AML-193 (cell line): ENCODE measurements at regions not wholly inside any gene's neighbourhood (a gene's known extent, or its start where the extent isn't known, plus 50 kb on each side); places are given as distances from the start of the nearest gene placed in this dataset.
A peak's percentile ranks its signal among the peaks of the same experiment; 100 is the strongest.
"Not testable (repeated sequence)": the region's sequence is repeated elsewhere in the genome, so short reads cannot be mapped to it uniquely, and the experiment has no call there.

Experiments
- DNase-seq, 2 experiments: peaks; one replicate each; lab custom pipeline; 2025; lab: John Stamatoyannopoulos, UW

- no peak for DNase-seq
Observed at GRCh38 chr3:19825193-19825592, 108.8 kb downstream of the EFHB start.

GRCh38 chr3:19822805-19823204, 111.2 kb downstream of the EFHB start:
- DNase-seq: no peak

GRCh38 chr3:19816631-19817030, 117.4 kb downstream of the EFHB start:
- DNase-seq: peak; percentile 5 to 12

- no peak for DNase-seq
Observed at GRCh38 chr3:19815805-19816204, 118.2 kb downstream of the EFHB start.

GRCh38 chr3:19813743-19814142, 120.3 kb downstream of the EFHB start:
- not testable (repeated sequence) for DNase-seq

- DNase-seq: peak; percentile 37 to 48
Observed at GRCh38 chr3:19811689-19812088, 122.3 kb downstream of the EFHB start.

- no peak for DNase-seq
Observed at GRCh38 chr3:19808834-19809233, 125.2 kb downstream of the EFHB start.

- no peak for DNase-seq
Observed at GRCh38 chr3:19799887-19800286, 134.1 kb downstream of the EFHB start.

- DNase-seq: no peak
Observed at GRCh38 chr3:19799115-19799514, 134.9 kb downstream of the EFHB start.

GRCh38 chr3:19798324-19798723, 135.7 kb downstream of the EFHB start:
- DNase-seq: no peak

GRCh38 chr3:19792388-19792787, 141.6 kb downstream of the EFHB start:
- DNase-seq: no peak

GRCh38 chr3:19775765-19776164, 158.3 kb downstream of the EFHB start:
- no peak for DNase-seq

GRCh38 chr3:19769694-19770093, 164.3 kb downstream of the EFHB start:
- no peak for DNase-seq

GRCh38 chr3:19765954-19766353, 168.1 kb downstream of the EFHB start:
- DNase-seq: no peak

GRCh38 chr3:19757773-19758172, 176.2 kb downstream of the EFHB start:
- DNase-seq: no peak

GRCh38 chr3:19749448-19750017, 184.5 kb downstream of the EFHB start:
- no peak for DNase-seq

- no peak for DNase-seq
Observed at GRCh38 chr3:19748782-19749447, 185.1 kb downstream of the EFHB start.

- no peak for DNase-seq
Observed at GRCh38 chr3:19744047-19744446, 190.0 kb downstream of the EFHB start.

GRCh38 chr3:19742935-19743334, 191.1 kb downstream of the EFHB start:
- DNase-seq: no peak

GRCh38 chr3:19739504-19739903, 194.5 kb downstream of the EFHB start:
- no peak for DNase-seq

GRCh38 chr3:19738846-19739245, 195.2 kb downstream of the EFHB start:
- DNase-seq: no peak

- DNase-seq: no peak
Observed at GRCh38 chr3:19735111-19735510, 198.9 kb downstream of the EFHB start.

- DNase-seq: no peak
Observed at GRCh38 chr3:19734453-19734852, 199.6 kb downstream of the EFHB start.

GRCh38 chr3:19725000-19725399, 209.0 kb downstream of the EFHB start:
- no peak for DNase-seq
